ENCODE measurements at regions not wholly inside any gene's neighbourhood (a gene's known extent, or its start where the extent isn't known, plus 50 kb on each side); places are given as distances from the start of the nearest gene placed in this dataset.

DNA sequence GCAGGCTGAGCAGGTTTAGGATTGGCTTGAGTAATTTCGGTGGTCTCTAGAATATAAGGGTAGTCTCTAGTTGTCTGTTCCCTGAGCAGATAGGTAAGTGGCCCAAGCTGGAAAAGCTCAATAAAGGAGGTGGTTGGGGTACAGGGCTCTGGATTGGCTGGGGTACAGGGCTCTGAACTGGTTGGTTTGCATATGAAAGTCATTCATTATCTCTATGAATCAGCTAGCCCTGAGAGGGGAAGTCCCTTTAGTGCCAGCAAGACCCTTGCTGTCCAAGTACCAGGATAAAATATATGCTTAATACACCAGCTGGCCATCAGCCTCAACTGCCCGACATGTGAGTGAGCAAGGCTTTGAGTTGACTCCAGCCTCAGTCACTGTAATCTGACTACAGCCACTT is 93.0 kb downstream of the ZBTB18 start:
- no peaks in the 10 kb centered on the region for H3K36me3 ChIP-seq (ENCODE audit: control insufficient read depth in 4 of 4, insufficient read depth in 3 of 4, low read depth in 1 of 4, low read length in 3 of 4)
- no peak overlapping the region for H3K9ac ChIP-seq (ENCODE audit: low read depth in 1 of 2, low read length in 2 of 2)
- TF ChIP-seq JUND (IDR thresholded peaks at IDR 0.05) (no peak), ATF3 (IDR thresholded peaks at IDR 0.05) (no peak), FOXA1 (IDR thresholded peaks at IDR 0.05) (no peak), RAD21 (IDR thresholded peaks at IDR 0.05) (no peak), NR2F2 (IDR thresholded peaks at IDR 0.05) (no peak), REST (IDR thresholded peaks at IDR 0.05) (no peak), YY1 (IDR thresholded peaks at IDR 0.05) (no peak), HNF4A (conservative IDR thresholded peaks at IDR 0.05) (no peak), GABPA (IDR thresholded peaks at IDR 0.05 in 1 of 2, conservative IDR thresholded peaks at IDR 0.05 in 1 of 2) (no peak), FOXA2 (IDR thresholded peaks at IDR 0.05) (no peak), HNF4G (IDR thresholded peaks at IDR 0.05) (no peak), ZBTB33 (IDR thresholded peaks at IDR 0.05) (no peak), RXRA (IDR thresholded peaks at IDR 0.05) (no peak), SP1 (IDR thresholded peaks at IDR 0.05) (no peak), TAF1 (conservative IDR thresholded peaks at IDR 0.05) (no peak), CTCF (IDR thresholded peaks at IDR 0.05; ENCODE audit: low read depth, low read length, missing input control) (no peak), EGR1 (IDR thresholded peaks at IDR 0.05; ENCODE audit: low read depth in 2 of 2) (no peak), MAX (IDR thresholded peaks at IDR 0.05) (no peak)
- no peak overlapping the region for H3K27ac ChIP-seq (ENCODE audit: low read depth in 1 of 2, low read length in 2 of 2)
- WGBS = 91% methylated on average over 2 of the region's 2 CpGs
- DNase-seq (ENCODE audit: low spot score) = no peak
- H3K9me3 ChIP-seq (ENCODE audit: control insufficient read depth in 4 of 4, low read length in 3 of 4) = no peaks in the 10 kb centered on the region
- no peaks in the 10 kb centered on the region for H3K27me3 ChIP-seq (ENCODE audit: control insufficient read depth in 4 of 4, insufficient read depth in 4 of 4, low read length in 3 of 4)
- H3K4me3 ChIP-seq (ENCODE audit: low read depth in 1 of 3, low read length in 3 of 3) = no peak overlapping the region
- H3K4me1 ChIP-seq (ENCODE audit: control insufficient read depth in 4 of 4, insufficient read depth in 4 of 4, low read length in 3 of 4) = no peaks in the 10 kb centered on the region

Measured in liver (tissue), 8 donors.